ENCODE measurements at regions not wholly inside any gene's neighbourhood (a gene's known extent, or its start where the extent isn't known, plus 50 kb on each side); places are given as distances from the start of the nearest gene placed in this dataset.

GRCh38 chr2:220963076-220963475, 609.0 kb downstream of the EPHA4 start:
- no peak for TF ChIP-seq CTCF (IDR thresholded peaks at IDR 0.05; ENCODE audit: poor library complexity, severe bottlenecking)
- no peak for TF ChIP-seq EP300 (conservative IDR thresholded peaks at IDR 0.05; ENCODE audit: poor library complexity, severe bottlenecking)
- TF ChIP-seq REST (IDR thresholded peaks at IDR 0.05; ENCODE audit: borderline replicate concordance) = no peak
- no peak for TF ChIP-seq RAD21 (conservative IDR thresholded peaks at IDR 0.05)
- no peak for TF ChIP-seq TAF1 (IDR thresholded peaks at IDR 0.05; ENCODE audit: low read depth)
